ENCODE measurements at regions not wholly inside any gene's neighbourhood (a gene's known extent, or its start where the extent isn't known, plus 50 kb on each side); places are given as distances from the start of the nearest gene placed in this dataset.

DNA sequence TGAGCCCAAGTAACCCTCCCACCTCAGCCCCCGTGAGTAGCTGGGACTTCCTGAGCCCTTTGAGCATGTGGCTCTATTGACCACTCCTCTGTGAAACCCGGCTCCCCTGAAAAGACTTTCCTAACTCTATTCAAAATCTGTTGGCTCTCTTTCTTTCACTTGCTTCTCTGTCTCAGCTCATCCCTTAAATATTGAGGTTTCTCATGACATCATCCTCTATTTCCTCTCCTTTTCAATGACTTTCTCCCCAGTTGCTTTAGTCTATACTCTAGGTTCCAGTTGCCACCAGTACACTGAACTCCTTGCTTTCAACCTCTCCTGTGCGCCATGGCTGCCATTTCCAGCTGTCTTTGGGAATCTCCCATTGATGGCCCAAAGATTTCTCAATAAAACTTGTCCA, 79.8 kb upstream of the STK17B start (continued):
- TF ChIP-seq, protein P1, sequence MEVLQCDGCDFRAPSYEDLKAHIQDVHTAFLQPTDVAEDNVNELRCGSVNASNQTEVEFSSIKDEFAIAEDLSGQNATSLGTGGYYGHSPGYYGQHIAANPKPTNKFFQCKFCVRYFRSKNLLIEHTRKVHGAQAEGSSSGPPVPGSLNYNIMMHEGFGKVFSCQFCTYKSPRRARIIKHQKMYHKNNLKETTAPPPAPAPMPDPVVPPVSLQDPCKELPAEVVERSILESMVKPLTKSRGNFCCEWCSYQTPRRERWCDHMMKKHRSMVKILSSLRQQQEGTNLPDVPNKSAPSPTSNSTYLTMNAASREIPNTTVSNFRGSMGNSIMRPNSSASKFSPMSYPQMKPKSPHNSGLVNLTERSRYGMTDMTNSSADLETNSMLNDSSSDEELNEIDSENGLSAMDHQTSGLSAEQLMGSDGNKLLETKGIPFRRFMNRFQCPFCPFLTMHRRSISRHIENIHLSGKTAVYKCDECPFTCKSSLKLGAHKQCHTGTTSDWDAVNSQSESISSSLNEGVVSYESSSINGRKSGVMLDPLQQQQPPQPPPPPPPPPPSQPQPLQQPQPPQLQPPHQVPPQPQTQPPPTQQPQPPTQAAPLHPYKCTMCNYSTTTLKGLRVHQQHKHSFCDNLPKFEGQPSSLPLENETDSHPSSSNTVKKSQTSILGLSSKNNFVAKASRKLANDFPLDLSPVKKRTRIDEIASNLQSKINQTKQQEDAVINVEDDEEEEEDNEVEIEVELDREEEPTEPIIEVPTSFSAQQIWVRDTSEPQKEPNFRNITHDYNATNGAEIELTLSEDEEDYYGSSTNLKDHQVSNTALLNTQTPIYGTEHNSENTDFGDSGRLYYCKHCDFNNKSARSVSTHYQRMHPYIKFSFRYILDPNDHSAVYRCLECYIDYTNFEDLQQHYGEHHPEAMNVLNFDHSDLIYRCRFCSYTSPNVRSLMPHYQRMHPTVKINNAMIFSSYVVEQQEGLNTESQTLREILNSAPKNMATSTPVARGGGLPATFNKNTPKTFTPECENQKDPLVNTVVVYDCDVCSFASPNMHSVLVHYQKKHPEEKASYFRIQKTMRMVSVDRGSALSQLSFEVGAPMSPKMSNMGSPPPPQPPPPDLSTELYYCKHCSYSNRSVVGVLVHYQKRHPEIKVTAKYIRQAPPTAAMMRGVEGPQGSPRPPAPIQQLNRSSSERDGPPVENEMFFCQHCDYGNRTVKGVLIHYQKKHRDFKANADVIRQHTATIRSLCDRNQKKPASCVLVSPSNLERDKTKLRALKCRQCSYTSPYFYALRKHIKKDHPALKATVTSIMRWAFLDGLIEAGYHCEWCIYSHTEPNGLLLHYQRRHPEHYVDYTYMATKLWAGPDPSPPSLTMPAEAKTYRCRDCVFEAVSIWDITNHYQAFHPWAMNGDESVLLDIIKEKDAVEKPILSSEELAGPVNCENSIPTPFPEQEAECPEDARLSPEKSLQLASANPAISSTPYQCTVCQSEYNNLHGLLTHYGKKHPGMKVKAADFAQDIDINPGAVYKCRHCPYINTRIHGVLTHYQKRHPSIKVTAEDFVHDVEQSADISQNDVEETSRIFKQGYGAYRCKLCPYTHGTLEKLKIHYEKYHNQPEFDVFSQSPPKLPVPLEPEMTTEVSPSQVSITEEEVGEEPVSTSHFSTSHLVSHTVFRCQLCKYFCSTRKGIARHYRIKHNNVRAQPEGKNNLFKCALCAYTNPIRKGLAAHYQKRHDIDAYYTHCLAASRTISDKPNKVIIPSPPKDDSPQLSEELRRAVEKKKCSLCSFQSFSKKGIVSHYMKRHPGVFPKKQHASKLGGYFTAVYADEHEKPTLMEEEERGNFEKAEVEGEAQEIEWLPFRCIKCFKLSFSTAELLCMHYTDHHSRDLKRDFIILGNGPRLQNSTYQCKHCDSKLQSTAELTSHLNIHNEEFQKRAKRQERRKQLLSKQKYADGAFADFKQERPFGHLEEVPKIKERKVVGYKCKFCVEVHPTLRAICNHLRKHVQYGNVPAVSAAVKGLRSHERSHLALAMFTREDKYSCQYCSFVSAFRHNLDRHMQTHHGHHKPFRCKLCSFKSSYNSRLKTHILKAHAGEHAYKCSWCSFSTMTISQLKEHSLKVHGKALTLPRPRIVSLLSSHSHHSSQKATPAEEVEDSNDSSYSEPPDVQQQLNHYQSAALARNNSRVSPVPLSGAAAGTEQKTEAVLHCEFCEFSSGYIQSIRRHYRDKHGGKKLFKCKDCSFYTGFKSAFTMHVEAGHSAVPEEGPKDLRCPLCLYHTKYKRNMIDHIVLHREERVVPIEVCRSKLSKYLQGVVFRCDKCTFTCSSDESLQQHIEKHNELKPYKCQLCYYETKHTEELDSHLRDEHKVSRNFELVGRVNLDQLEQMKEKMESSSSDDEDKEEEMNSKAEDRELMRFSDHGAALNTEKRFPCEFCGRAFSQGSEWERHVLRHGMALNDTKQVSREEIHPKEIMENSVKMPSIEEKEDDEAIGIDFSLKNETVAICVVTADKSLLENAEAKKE (CRISPR knock-in tag; IDR thresholded peaks at IDR 0.05) = no peak

DNA sequence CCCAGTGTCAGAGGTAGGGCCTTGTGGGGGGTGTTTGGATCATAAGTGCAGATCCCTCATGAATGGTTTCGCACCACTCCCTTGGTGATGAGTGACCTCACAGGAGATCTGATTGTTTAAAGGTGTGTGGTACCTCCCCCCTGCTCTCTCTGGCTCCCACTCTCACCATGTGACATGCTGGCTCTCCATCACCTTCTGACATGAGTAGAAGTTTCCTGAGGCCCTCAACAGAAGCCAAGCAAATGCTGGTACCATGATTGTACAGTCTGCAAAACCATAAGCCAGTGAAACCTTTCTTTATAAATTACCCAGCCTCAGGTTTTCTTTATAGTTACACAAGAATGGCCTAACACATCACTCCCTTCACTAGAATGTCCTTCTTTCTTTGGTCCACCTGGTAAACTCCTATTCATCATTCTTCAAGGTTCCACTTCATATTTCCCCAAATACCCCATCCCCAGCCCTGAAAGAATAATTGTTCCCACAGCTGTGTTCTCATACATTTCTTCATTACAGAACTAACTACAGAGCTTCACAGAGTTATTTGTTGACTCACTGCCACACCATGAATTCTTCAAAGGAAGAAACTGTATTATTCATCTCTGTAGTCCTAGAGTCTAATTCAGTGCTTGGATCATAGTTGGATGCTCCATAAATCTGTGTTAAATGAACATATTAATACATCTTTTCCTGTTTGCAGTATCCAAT, 81.2 kb upstream of the STK17B start:
- Histone ChIP-seq H3K79me2 (replicated peaks; ENCODE audit: insufficient read depth) (no peaks in the 10 kb centered on the region), H3K36me3 (ENCODE audit: insufficient read depth) (no peaks in the 10 kb centered on the region), H3K4me1 (ENCODE audit: insufficient read depth) (no peaks in the 10 kb centered on the region), H3F3A (replicated peaks; ENCODE audit: low read depth) (no peaks in the 10 kb centered on the region), H3K4me3 (no peak overlapping the region), H4K20me1 (replicated peaks; ENCODE audit: insufficient read depth) (no peaks in the 10 kb centered on the region), H2AFZ (no peak overlapping the region), H3K4me2 (no peak overlapping the region), H3K27ac (ENCODE audit: low read depth) (no peak overlapping the region), H3K27me3 (ENCODE audit: insufficient read depth) (no peaks in the 10 kb centered on the region), H3K9me2 (ENCODE audit: insufficient read depth) (peaks cover 6% of the 10 kb centered on the region; the same call in 1 of the 2 replicates)
- H3K36me3 Mint-ChIP-seq (ENCODE audit: low read depth) = no peaks in the 10 kb centered on the region
- no peak overlapping the region for H3K27ac Mint-ChIP-seq
- no peaks in the 10 kb centered on the region for H3K9me3 Mint-ChIP-seq
- ATAC-seq = no peak
- no peaks in the 10 kb centered on the region for H3K4me1 Mint-ChIP-seq
- H3K4me3 Mint-ChIP-seq = no peak overlapping the region
- DNase-seq (ENCODE audit: low spot score) = no peak
- H3K27me3 Mint-ChIP-seq (ENCODE audit: insufficient read depth, low read depth, poor library complexity) = peaks cover 4% of the 10 kb centered on the region
- TF ChIP-seq, protein P2, sequence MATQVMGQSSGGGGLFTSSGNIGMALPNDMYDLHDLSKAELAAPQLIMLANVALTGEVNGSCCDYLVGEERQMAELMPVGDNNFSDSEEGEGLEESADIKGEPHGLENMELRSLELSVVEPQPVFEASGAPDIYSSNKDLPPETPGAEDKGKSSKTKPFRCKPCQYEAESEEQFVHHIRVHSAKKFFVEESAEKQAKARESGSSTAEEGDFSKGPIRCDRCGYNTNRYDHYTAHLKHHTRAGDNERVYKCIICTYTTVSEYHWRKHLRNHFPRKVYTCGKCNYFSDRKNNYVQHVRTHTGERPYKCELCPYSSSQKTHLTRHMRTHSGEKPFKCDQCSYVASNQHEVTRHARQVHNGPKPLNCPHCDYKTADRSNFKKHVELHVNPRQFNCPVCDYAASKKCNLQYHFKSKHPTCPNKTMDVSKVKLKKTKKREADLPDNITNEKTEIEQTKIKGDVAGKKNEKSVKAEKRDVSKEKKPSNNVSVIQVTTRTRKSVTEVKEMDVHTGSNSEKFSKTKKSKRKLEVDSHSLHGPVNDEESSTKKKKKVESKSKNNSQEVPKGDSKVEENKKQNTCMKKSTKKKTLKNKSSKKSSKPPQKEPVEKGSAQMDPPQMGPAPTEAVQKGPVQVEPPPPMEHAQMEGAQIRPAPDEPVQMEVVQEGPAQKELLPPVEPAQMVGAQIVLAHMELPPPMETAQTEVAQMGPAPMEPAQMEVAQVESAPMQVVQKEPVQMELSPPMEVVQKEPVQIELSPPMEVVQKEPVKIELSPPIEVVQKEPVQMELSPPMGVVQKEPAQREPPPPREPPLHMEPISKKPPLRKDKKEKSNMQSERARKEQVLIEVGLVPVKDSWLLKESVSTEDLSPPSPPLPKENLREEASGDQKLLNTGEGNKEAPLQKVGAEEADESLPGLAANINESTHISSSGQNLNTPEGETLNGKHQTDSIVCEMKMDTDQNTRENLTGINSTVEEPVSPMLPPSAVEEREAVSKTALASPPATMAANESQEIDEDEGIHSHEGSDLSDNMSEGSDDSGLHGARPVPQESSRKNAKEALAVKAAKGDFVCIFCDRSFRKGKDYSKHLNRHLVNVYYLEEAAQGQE (IDR thresholded peaks at IDR 0.05; ENCODE audit: unreplicated experiment) = no peak
- TF ChIP-seq NANOG (IDR thresholded peaks at IDR 0.05; ENCODE audit: borderline replicate concordance) (no peak), JUNB (IDR thresholded peaks at IDR 0.05; ENCODE audit: unreplicated experiment) (no peak), STAT1 (IDR thresholded peaks at IDR 0.05; ENCODE audit: unreplicated experiment) (no peak), EZH2phosphoT487 (IDR thresholded peaks at IDR 0.05; ENCODE audit: unreplicated experiment) (no peak), EZH2 (IDR thresholded peaks at IDR 0.05; ENCODE audit: low read depth, unreplicated experiment) (no peak), POLR2AphosphoS5 (IDR thresholded peaks at IDR 0.05; ENCODE audit: low read depth) (no peak), CREB1 (CRISPR knock-in tag; IDR thresholded peaks at IDR 0.05; ENCODE audit: low read depth) (no peak), ZNF114 (CRISPR knock-in tag; IDR thresholded peaks at IDR 0.05) (no peak)
- TF ChIP-seq, protein P3, sequence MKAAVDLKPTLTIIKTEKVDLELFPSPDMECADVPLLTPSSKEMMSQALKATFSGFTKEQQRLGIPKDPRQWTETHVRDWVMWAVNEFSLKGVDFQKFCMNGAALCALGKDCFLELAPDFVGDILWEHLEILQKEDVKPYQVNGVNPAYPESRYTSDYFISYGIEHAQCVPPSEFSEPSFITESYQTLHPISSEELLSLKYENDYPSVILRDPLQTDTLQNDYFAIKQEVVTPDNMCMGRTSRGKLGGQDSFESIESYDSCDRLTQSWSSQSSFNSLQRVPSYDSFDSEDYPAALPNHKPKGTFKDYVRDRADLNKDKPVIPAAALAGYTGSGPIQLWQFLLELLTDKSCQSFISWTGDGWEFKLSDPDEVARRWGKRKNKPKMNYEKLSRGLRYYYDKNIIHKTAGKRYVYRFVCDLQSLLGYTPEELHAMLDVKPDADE (IDR thresholded peaks at IDR 0.05) = no peak
- TF ChIP-seq, protein P4, sequence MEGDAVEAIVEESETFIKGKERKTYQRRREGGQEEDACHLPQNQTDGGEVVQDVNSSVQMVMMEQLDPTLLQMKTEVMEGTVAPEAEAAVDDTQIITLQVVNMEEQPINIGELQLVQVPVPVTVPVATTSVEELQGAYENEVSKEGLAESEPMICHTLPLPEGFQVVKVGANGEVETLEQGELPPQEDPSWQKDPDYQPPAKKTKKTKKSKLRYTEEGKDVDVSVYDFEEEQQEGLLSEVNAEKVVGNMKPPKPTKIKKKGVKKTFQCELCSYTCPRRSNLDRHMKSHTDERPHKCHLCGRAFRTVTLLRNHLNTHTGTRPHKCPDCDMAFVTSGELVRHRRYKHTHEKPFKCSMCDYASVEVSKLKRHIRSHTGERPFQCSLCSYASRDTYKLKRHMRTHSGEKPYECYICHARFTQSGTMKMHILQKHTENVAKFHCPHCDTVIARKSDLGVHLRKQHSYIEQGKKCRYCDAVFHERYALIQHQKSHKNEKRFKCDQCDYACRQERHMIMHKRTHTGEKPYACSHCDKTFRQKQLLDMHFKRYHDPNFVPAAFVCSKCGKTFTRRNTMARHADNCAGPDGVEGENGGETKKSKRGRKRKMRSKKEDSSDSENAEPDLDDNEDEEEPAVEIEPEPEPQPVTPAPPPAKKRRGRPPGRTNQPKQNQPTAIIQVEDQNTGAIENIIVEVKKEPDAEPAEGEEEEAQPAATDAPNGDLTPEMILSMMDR (conservative IDR thresholded peaks at IDR 0.05; ENCODE audit: low read depth in 2 of 2) = no peak

Data from GM23338 (cell line).